ES-I3 (cell line): ENCODE measurements at regions not wholly inside any gene's neighbourhood (a gene's known extent, or its start where the extent isn't known, plus 50 kb on each side); places are given as distances from the start of the nearest gene placed in this dataset.

Experiments
- H3K36me3 ChIP-seq: 2 replicates; pipeline ENCODE4 v1.6.1; 2013; ENCODE audit warnings: mild to moderate bottlenecking, low read length, control low read depth, moderate library complexity; ENCODE audit not compliant: insufficient read depth
- H3K4me1 ChIP-seq: 2 replicates; pipeline ENCODE4 v1.6.1; 2013; ENCODE audit warnings: mild to moderate bottlenecking, control low read depth, low read length; ENCODE audit not compliant: insufficient read depth
- H3K9ac ChIP-seq: 2 replicates; pipeline ENCODE4 v1.6.1; 2013; ENCODE audit warnings: low read depth, mild to moderate bottlenecking, low read length, moderate library complexity
- H3K9me3 ChIP-seq: 2 replicates; pipeline ENCODE4 v1.6.1; 2013; ENCODE audit warnings: mild to moderate bottlenecking, low read length, moderate library complexity; ENCODE audit not compliant: control insufficient read depth, insufficient read depth

- Histone ChIP-seq H3K9ac (no peak overlapping the region), H3K9me3 (peaks cover 4% of the 10 kb centered on the region; the same call in 1 of the 2 replicates), H3K36me3 (no peaks in the 10 kb centered on the region), H3K4me1 (no peaks in the 10 kb centered on the region)
Measured at GRCh38 chr1:95916616-95917015, 682.6 kb downstream of the RWDD3 start.

- no peaks in the 10 kb centered on the region for H3K36me3 ChIP-seq
- no peak overlapping the region for H3K9ac ChIP-seq
- H3K9me3 ChIP-seq, result no peaks in the 10 kb centered on the region
- H3K4me1 ChIP-seq, result no peaks in the 10 kb centered on the region
Measured at GRCh38 chr1:95924684-95925083, 690.7 kb downstream of the RWDD3 start.

GRCh38 chr1:95926331-95926730 lies 692.3 kb downstream of the RWDD3 start:
- Histone ChIP-seq H3K36me3 (no peaks in the 10 kb centered on the region), H3K9me3 (no peaks in the 10 kb centered on the region), H3K9ac (no peak overlapping the region), H3K4me1 (no peaks in the 10 kb centered on the region)

- no peaks in the 10 kb centered on the region for H3K36me3 ChIP-seq
- H3K4me1 ChIP-seq, result no peaks in the 10 kb centered on the region
- no peaks in the 10 kb centered on the region for H3K9me3 ChIP-seq
- no peak overlapping the region for H3K9ac ChIP-seq
Measured at GRCh38 chr1:95927061-95927460, 693.1 kb downstream of the RWDD3 start.

- Histone ChIP-seq H3K9me3 (no peaks in the 10 kb centered on the region), H3K9ac (no peak overlapping the region), H3K4me1 (no peaks in the 10 kb centered on the region), H3K36me3 (no peaks in the 10 kb centered on the region)
Measured at GRCh38 chr1:95935719-95936118, 701.7 kb downstream of the RWDD3 start.

- no peaks in the 10 kb centered on the region for H3K4me1 ChIP-seq
- H3K9me3 ChIP-seq, result no peaks in the 10 kb centered on the region
- no peaks in the 10 kb centered on the region for H3K36me3 ChIP-seq
- no peak overlapping the region for H3K9ac ChIP-seq
Measured at GRCh38 chr1:95941121-95941798, 707.2 kb downstream of the RWDD3 start.

GRCh38 chr1:95948023-95948422 lies 714.0 kb downstream of the RWDD3 start:
- peaks cover 9% of the 10 kb centered on the region; the same call in 1 of the 2 replicates for H3K4me1 ChIP-seq
- no peaks in the 10 kb centered on the region for H3K36me3 ChIP-seq
- H3K9me3 ChIP-seq, result no peaks in the 10 kb centered on the region
- no peak overlapping the region for H3K9ac ChIP-seq

GRCh38 chr1:95951371-95952102 lies 717.5 kb downstream of the RWDD3 start:
- no peak overlapping the region for H3K9ac ChIP-seq
- H3K36me3 ChIP-seq, result no peaks in the 10 kb centered on the region
- peaks cover 26% of the 10 kb centered on the region; the same call in 1 of the 2 replicates for H3K4me1 ChIP-seq
- H3K9me3 ChIP-seq, result no peaks in the 10 kb centered on the region

- no peak overlapping the region for H3K9ac ChIP-seq
- no peaks in the 10 kb centered on the region for H3K36me3 ChIP-seq
- H3K4me1 ChIP-seq, result peaks cover 24% of the 10 kb centered on the region; the same call in 1 of the 2 replicates
- no peaks in the 10 kb centered on the region for H3K9me3 ChIP-seq
Measured at GRCh38 chr1:95953015-95953414, 719.0 kb downstream of the RWDD3 start.

- no peaks in the 10 kb centered on the region for H3K36me3 ChIP-seq
- H3K9ac ChIP-seq, result no peak overlapping the region
- peaks cover 17% of the 10 kb centered on the region; the same call in 1 of the 2 replicates for H3K4me1 ChIP-seq
- no peaks in the 10 kb centered on the region for H3K9me3 ChIP-seq
Measured at GRCh38 chr1:95954585-95954984, 720.6 kb downstream of the RWDD3 start.

- H3K4me1 ChIP-seq, result peaks cover 17% of the 10 kb centered on the region; the same call in 1 of the 2 replicates
Measured at GRCh38 chr1:95956215-95956614, 722.2 kb downstream of the RWDD3 start.

GRCh38 chr1:95957748-95958147 lies 723.7 kb downstream of the RWDD3 start:
- H3K9me3 ChIP-seq, result peaks cover 4% of the 10 kb centered on the region; the same call in 1 of the 2 replicates
- no peak overlapping the region for H3K9ac ChIP-seq
- no peaks in the 10 kb centered on the region for H3K36me3 ChIP-seq
- H3K4me1 ChIP-seq, result peaks cover 17% of the 10 kb centered on the region; the same call in 1 of the 2 replicates

More at GRCh38 chr1:95956215-95956614, 722.2 kb downstream of the RWDD3 start:
- no peak overlapping the region for H3K9ac ChIP-seq
- no peaks in the 10 kb centered on the region for H3K36me3 ChIP-seq
- H3K9me3 ChIP-seq, result peaks cover 4% of the 10 kb centered on the region; the same call in 1 of the 2 replicates

GRCh38 chr1:95966866-95967265 lies 732.9 kb downstream of the RWDD3 start:
- no peaks in the 10 kb centered on the region for H3K4me1 ChIP-seq
- no peaks in the 10 kb centered on the region for H3K9me3 ChIP-seq
- no peak overlapping the region for H3K9ac ChIP-seq
- no peaks in the 10 kb centered on the region for H3K36me3 ChIP-seq

GRCh38 chr1:95974586-95974985 lies 740.6 kb downstream of the RWDD3 start:
- Histone ChIP-seq H3K4me1 (peaks cover 5% of the 10 kb centered on the region; the same call in 1 of the 2 replicates), H3K9ac (no peak overlapping the region), H3K36me3 (no peaks in the 10 kb centered on the region), H3K9me3 (no peaks in the 10 kb centered on the region)

GRCh38 chr1:95982711-95983110 lies 738.9 kb upstream of the PTBP2 start:
- H3K9me3 ChIP-seq, result no peaks in the 10 kb centered on the region
- H3K36me3 ChIP-seq, result no peaks in the 10 kb centered on the region
- H3K9ac ChIP-seq, result no peak overlapping the region
- H3K4me1 ChIP-seq, result no peaks in the 10 kb centered on the region
